Spleen (tissue), 7 donors: ENCODE measurements at regions not wholly inside any gene's neighbourhood (a gene's known extent, or its start where the extent isn't known, plus 50 kb on each side); places are given as distances from the start of the nearest gene placed in this dataset.

Experiments
- CTCF ChIP-seq, 11 experiments: fragments of 200-600 bp in 7 of 11; fragments of 450-650 bp in 4 of 11; sonication (generic) in 4 of 11; IDR thresholded peaks in 8 of 11; conservative IDR thresholded peaks in 3 of 11; 1 replicate in 7 of 11; 2 replicates in 4 of 11; pipeline versions ENCODE4 v1.4.0 to v1.8.0; 2016 to 2021; ENCODE audit warnings: antibody characterized with exemption in 11 of 11, inconsistent platforms in 4 of 11, mild to moderate bottlenecking in 1 of 11
- POLR2AphosphoS5 ChIP-seq, 3 donors: sonication (generic); formaldehyde crosslinking; IDR thresholded peaks; one replicate each; pipeline ENCODE4 v1.5.1; 2017; ENCODE audit warnings: antibody characterized with exemption in 3 of 3
- donor health status: DM: no; HTN: no; CAD: no; lungs with moderate emphysema.
- donor health status: DM: no; HTN: no; CAD: no.
- donor health status: DM: no; HTN: no; CAD: no.

GRCh38 chr18:34543945-34544344, 166.2 kb upstream of the DTNA start:
- no peak for TF ChIP-seq CTCF (IDR thresholded peaks at IDR 0.05 in 8 of 11, conservative IDR thresholded peaks at IDR 0.05 in 3 of 11)
- TF ChIP-seq POLR2AphosphoS5 (IDR thresholded peaks at IDR 0.05): no peak
